ENCODE measurements at regions not wholly inside any gene's neighbourhood (a gene's known extent, or its start where the extent isn't known, plus 50 kb on each side); places are given as distances from the start of the nearest gene placed in this dataset.

DNA sequence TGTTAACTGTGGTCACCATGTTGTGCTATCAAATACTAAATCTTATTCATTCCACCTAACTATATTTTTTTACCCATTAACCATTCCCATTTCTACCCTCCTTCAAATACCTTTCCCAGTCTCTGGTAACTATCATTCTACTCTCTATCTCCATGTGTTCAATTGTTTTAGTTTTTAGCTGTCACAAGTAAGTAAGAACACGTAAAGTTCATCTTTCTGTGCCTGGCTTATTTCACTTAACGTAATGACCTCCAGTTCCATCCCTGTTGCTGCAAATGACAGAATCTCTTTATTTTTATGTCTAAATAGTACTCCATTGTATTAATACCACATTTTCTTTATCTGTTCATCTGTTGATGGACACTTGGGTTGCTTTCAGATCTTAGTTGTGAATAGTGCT is 485.1 kb upstream of the CD180 start:
- H3K4me1 Mint-ChIP-seq (ENCODE audit: low read depth): no peaks in the 10 kb centered on the region
- H3K27me3 Mint-ChIP-seq (ENCODE audit: low read depth): no peaks in the 10 kb centered on the region
- no peaks in the 10 kb centered on the region for H3K36me3 Mint-ChIP-seq (ENCODE audit: low read depth)
- H3K4me3 Mint-ChIP-seq: no peak overlapping the region
- H3K27ac Mint-ChIP-seq: no peak overlapping the region
- no peak for DNase-seq (ENCODE audit: low spot score)
- H3K9me3 Mint-ChIP-seq: no peaks in the 10 kb centered on the region

- H3K27ac Mint-ChIP-seq: no peak overlapping the region
- no peak overlapping the region for H3K4me3 Mint-ChIP-seq
- no peak for DNase-seq (ENCODE audit: low spot score)
- no peaks in the 10 kb centered on the region for H3K4me1 Mint-ChIP-seq (ENCODE audit: low read depth)
- no peaks in the 10 kb centered on the region for H3K27me3 Mint-ChIP-seq (ENCODE audit: low read depth)
- H3K36me3 Mint-ChIP-seq (ENCODE audit: low read depth): no peaks in the 10 kb centered on the region
- H3K9me3 Mint-ChIP-seq: no peaks in the 10 kb centered on the region
Measured at GRCh38 chr5:67680099-67680498, 483.5 kb upstream of the CD180 start.

DNA sequence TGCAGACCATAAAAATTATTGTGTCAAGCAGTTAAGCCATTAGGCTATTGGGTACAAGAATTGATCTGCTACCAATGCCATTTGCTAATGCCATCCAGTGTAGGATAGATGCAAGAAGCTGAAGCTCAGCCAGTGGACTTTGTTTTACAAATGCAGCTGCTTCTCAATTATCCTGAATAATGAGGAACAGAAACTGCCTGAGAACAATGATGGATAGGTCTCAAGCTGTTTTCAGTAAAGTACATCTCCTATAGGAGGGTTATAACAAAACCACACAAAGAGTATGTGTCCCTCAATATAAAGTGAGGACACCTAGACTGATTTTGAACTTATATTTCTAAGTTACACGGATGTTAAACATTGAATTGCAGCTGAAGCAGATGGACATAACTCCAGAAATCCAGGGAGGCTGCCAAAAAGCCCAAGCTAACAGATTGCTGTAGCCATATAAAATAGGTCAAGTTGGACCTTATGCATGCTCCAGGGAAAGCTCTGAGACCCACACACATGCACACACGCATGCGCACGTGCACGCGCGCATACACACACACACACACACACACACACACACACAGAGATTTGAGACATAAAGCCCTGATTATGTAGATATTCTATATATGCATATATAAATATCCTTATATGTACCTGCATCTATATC is 482.7 kb upstream of the CD180 start:
- Mint-ChIP-seq H3K36me3 (ENCODE audit: low read depth) (no peaks in the 10 kb centered on the region), H3K4me3 (no peak overlapping the region), H3K27me3 (ENCODE audit: low read depth) (no peaks in the 10 kb centered on the region), H3K4me1 (ENCODE audit: low read depth) (no peaks in the 10 kb centered on the region), H3K9me3 (no peaks in the 10 kb centered on the region), H3K27ac (no peak overlapping the region)
- no peak for DNase-seq (ENCODE audit: low spot score)

- H3K9me3 Mint-ChIP-seq: no peaks in the 10 kb centered on the region
- no peaks in the 10 kb centered on the region for H3K4me1 Mint-ChIP-seq (ENCODE audit: low read depth)
- no peaks in the 10 kb centered on the region for H3K27me3 Mint-ChIP-seq (ENCODE audit: low read depth)
- no peaks in the 10 kb centered on the region for H3K36me3 Mint-ChIP-seq (ENCODE audit: low read depth)
- DNase-seq (ENCODE audit: low spot score): no peak
- H3K4me3 Mint-ChIP-seq: no peak overlapping the region
- H3K27ac Mint-ChIP-seq: no peak overlapping the region
Measured at GRCh38 chr5:67678594-67678993, 482.0 kb upstream of the CD180 start.

GRCh38 chr5:67677422-67677970 is 480.9 kb upstream of the CD180 start:
- no peaks in the 10 kb centered on the region for H3K27me3 Mint-ChIP-seq (ENCODE audit: low read depth)
- no peaks in the 10 kb centered on the region for H3K4me1 Mint-ChIP-seq (ENCODE audit: low read depth)
- H3K4me3 Mint-ChIP-seq: no peak overlapping the region
- H3K9me3 Mint-ChIP-seq: no peaks in the 10 kb centered on the region
- H3K27ac Mint-ChIP-seq: no peak overlapping the region
- no peaks in the 10 kb centered on the region for H3K36me3 Mint-ChIP-seq (ENCODE audit: low read depth)
- DNase-seq (ENCODE audit: low spot score): no peak

DNA sequence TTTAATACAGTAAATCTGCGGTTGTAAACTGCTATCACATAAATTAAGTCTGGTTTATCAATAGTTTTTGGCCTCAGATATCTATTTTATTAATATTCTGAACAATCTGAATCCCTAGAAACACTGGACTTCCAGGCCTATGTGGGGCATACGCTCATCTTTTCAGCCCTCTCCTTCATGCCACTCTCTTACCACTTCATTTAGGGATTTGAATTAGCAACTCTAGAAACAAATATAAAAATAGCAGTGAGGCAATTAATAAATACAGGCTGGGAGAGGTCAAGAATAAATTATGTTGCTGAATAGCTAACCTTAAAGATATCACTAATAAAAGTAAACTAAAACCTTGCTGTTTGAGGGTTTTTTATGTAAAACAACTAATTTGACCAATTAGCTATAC is 480.3 kb upstream of the CD180 start:
- H3K4me3 Mint-ChIP-seq: no peak overlapping the region
- no peaks in the 10 kb centered on the region for H3K27me3 Mint-ChIP-seq (ENCODE audit: low read depth)
- no peaks in the 10 kb centered on the region for H3K4me1 Mint-ChIP-seq (ENCODE audit: low read depth)
- no peaks in the 10 kb centered on the region for H3K9me3 Mint-ChIP-seq
- no peak for DNase-seq (ENCODE audit: low spot score)
- no peak overlapping the region for H3K27ac Mint-ChIP-seq
- no peaks in the 10 kb centered on the region for H3K36me3 Mint-ChIP-seq (ENCODE audit: low read depth)

DNA sequence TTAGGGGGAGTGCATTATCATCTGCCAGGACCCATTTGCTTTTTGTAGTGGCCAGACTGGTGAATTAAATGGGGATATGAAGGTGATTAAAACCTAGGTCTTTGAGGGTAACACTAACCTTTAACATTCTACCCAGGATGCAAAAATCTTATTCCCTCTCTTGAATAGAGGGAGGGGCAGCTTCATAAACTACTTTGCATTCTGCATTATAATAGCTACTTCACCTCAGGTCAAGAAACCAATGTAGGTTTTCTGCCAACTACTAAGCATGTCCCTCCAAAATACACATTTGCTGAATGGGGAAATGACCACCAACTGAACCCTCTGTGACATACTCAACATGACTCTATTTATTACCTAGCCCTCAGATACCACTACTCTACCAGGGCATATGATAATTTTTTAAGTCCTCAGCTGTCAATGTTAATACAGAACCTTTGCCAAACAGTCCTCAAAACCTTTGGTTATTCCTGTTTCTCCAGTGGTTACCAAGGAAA is 477.6 kb upstream of the CD180 start:
- no peak for DNase-seq (ENCODE audit: low spot score)

GRCh38 chr5:67673618-67674017 is 477.0 kb upstream of the CD180 start:
- H3K36me3 Mint-ChIP-seq (ENCODE audit: low read depth): no peaks in the 10 kb centered on the region
- no peaks in the 10 kb centered on the region for H3K9me3 Mint-ChIP-seq
- H3K27ac Mint-ChIP-seq: no peak overlapping the region
- H3K4me1 Mint-ChIP-seq (ENCODE audit: low read depth): no peaks in the 10 kb centered on the region
- DNase-seq (ENCODE audit: low spot score): no peak
- H3K4me3 Mint-ChIP-seq: no peak overlapping the region
- no peaks in the 10 kb centered on the region for H3K27me3 Mint-ChIP-seq (ENCODE audit: low read depth)

More for the DNA sequence above, 477.6 kb upstream of the CD180 start:
- H3K36me3 Mint-ChIP-seq (ENCODE audit: low read depth): no peaks in the 10 kb centered on the region
- no peaks in the 10 kb centered on the region for H3K27me3 Mint-ChIP-seq (ENCODE audit: low read depth)
- H3K27ac Mint-ChIP-seq: no peak overlapping the region
- no peaks in the 10 kb centered on the region for H3K9me3 Mint-ChIP-seq
- no peak overlapping the region for H3K4me3 Mint-ChIP-seq
- H3K4me1 Mint-ChIP-seq (ENCODE audit: low read depth): no peaks in the 10 kb centered on the region

DNA sequence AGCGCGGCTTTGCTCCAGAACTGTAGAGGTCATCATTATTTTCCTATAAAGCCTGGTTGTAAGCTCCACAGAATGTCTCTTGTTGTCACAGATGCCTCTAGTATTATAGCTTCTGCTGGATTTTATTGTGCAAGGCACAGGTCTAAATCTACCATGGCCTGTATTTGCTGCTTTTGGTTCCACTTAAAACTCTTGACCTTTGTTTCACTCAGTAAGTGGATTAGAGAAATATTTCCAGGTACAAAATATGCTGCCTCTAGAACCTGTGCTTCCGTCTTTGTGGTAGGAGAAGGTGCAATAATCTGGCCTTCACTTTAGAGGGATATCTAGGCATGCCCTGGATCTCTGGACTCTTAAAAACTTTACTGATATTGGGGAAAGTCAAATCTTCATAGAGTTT is 476.6 kb upstream of the CD180 start:
- Mint-ChIP-seq H3K27ac (no peak overlapping the region), H3K36me3 (ENCODE audit: low read depth) (no peaks in the 10 kb centered on the region), H3K27me3 (ENCODE audit: low read depth) (no peaks in the 10 kb centered on the region), H3K4me3 (no peak overlapping the region), H3K9me3 (peaks cover 4% of the 10 kb centered on the region), H3K4me1 (ENCODE audit: low read depth) (no peaks in the 10 kb centered on the region)
- no peak for DNase-seq (ENCODE audit: low spot score)

DNA sequence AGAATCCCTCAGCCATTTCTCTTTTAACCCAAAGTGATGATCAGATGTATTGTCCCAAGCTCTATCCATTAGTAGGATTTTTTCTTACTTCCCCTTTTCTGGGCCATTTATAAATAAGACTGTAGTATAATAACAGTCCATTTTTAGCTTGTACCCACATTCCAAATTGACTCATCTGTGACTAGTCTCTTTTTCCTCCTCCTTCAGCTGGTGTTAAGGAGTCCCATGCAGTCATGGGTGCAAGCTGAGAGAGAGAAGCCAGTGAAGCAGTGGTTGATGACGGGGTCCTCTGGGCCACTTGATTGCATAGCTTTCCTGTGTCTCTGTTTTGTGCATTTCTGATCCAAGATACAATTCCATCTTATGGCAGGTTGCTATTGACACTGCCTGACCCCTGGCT is 476.0 kb upstream of the CD180 start:
- no peaks in the 10 kb centered on the region for H3K4me1 Mint-ChIP-seq (ENCODE audit: low read depth)
- H3K27ac Mint-ChIP-seq: no peak overlapping the region
- H3K27me3 Mint-ChIP-seq (ENCODE audit: low read depth): no peaks in the 10 kb centered on the region
- H3K4me3 Mint-ChIP-seq: no peak overlapping the region
- no peak for DNase-seq (ENCODE audit: low spot score)
- H3K9me3 Mint-ChIP-seq: peaks cover 8% of the 10 kb centered on the region
- no peaks in the 10 kb centered on the region for H3K36me3 Mint-ChIP-seq (ENCODE audit: low read depth)

DNA sequence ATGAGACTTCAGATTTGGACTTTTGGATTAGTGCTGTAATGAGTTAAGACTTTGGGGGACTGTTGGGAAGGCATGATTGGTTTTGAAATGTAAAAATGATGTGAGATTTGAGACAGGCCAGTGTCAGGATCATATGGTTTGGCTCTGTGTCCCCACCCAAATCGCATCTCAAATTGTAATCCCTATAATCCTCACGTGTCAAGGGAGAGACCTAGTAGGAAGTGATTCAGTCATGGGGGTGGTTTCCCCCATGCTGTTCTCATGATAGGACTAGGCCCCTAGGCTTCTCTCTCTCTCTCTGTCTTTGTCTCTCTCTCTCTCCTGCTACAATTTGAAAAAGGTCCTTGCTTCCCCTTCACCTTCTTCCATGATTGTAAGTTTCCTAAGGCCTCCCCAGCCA is 473.3 kb upstream of the CD180 start:
- H3K36me3 Mint-ChIP-seq (ENCODE audit: low read depth): no peaks in the 10 kb centered on the region
- H3K4me3 Mint-ChIP-seq: no peak overlapping the region
- peaks cover 16% of the 10 kb centered on the region for H3K9me3 Mint-ChIP-seq
- H3K27ac Mint-ChIP-seq: no peak overlapping the region
- DNase-seq (ENCODE audit: low spot score): no peak
- H3K27me3 Mint-ChIP-seq (ENCODE audit: low read depth): no peaks in the 10 kb centered on the region
- H3K4me1 Mint-ChIP-seq (ENCODE audit: low read depth): no peaks in the 10 kb centered on the region

DNA sequence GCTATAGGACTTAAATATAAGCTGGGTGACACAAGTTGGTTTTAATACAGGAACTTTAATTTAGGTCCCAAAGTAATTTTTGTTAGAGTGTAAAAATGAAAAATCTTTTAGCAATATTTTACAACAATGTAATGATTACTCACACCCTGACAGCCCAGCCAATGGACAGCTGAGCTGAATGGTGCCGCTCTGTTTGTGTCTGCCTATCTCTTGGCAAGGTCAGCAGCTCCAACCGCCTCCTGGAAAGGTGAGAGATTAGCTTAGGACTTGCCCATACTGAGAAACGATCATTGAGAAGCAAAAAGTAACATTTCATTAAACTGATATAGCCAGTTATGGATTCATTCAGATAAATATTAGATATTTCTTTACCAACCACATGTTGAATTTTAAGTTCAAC is 463.6 kb upstream of the CD180 start:
- DNase-seq (ENCODE audit: low spot score): no peak
- H3K27me3 Mint-ChIP-seq (ENCODE audit: low read depth): no peaks in the 10 kb centered on the region
- H3K27ac Mint-ChIP-seq: no peak overlapping the region
- no peak overlapping the region for H3K4me3 Mint-ChIP-seq
- H3K36me3 Mint-ChIP-seq (ENCODE audit: low read depth): no peaks in the 10 kb centered on the region
- no peaks in the 10 kb centered on the region for H3K9me3 Mint-ChIP-seq
- no peaks in the 10 kb centered on the region for H3K4me1 Mint-ChIP-seq (ENCODE audit: low read depth)

GRCh38 chr5:67659288-67659687 is 462.7 kb upstream of the CD180 start:
- Mint-ChIP-seq H3K27ac (no peak overlapping the region), H3K4me3 (no peak overlapping the region), H3K36me3 (ENCODE audit: low read depth) (no peaks in the 10 kb centered on the region), H3K4me1 (ENCODE audit: low read depth) (no peaks in the 10 kb centered on the region), H3K27me3 (ENCODE audit: low read depth) (no peaks in the 10 kb centered on the region), H3K9me3 (no peaks in the 10 kb centered on the region)
- no peak for DNase-seq (ENCODE audit: low spot score)

DNA sequence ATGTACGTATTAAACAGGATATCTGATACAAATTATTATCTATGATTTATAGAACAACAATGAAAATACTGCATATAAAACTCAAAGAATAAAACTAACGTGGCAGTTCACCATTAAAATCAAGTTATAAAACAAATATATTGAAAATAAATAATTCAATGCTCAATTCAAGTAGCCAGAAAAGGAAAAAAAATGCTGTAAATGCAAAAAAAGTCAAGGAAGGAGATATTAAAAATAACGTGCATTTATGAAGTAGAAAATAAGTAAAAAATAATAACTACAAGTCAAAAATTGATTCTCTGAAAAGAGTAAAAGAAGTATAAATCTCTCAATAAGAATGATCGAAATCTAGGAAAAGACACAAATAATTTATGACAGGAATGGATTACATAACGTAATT is 460.5 kb upstream of the CD180 start:
- Mint-ChIP-seq H3K27me3 (ENCODE audit: low read depth) (no peaks in the 10 kb centered on the region), H3K4me1 (ENCODE audit: low read depth) (no peaks in the 10 kb centered on the region), H3K36me3 (ENCODE audit: low read depth) (no peaks in the 10 kb centered on the region), H3K9me3 (no peaks in the 10 kb centered on the region), H3K27ac (no peak overlapping the region), H3K4me3 (no peak overlapping the region)
- DNase-seq (ENCODE audit: low spot score): no peak

DNA sequence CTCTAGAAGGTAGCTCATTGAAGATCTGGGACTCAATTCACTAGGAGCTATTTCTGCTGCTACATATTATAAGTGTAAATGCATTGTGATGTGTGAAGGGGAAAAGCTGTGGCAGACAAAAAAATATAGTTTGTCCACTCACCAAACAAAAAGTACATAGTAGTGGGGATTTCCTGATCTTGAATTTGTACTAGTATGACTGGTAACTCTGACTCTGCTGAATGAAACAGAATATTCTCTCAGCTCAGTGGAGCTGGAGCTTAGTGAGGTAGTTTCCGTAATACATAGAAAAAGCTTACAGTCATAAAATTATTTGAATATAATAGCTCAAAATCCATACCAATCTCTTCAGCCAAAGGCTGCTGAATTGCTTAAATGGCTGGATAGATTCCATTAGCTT is 455.6 kb upstream of the CD180 start:
- Mint-ChIP-seq H3K27ac (no peak overlapping the region), H3K36me3 (ENCODE audit: low read depth) (no peaks in the 10 kb centered on the region), H3K27me3 (ENCODE audit: low read depth) (no peaks in the 10 kb centered on the region), H3K4me1 (ENCODE audit: low read depth) (no peaks in the 10 kb centered on the region), H3K4me3 (no peak overlapping the region), H3K9me3 (no peaks in the 10 kb centered on the region)
- no peak for DNase-seq (ENCODE audit: low spot score)

Measured in T-helper 2 cell treated with Interferon-gamma antibody and Interleukin-4, amounts not matched to agents 5 μg/mL and 100 μg/mL, for 36 hours (primary cell).